Choroid plexus epithelial cell (primary cell): ENCODE measurements at regions not wholly inside any gene's neighbourhood (a gene's known extent, or its start where the extent isn't known, plus 50 kb on each side); places are given as distances from the start of the nearest gene placed in this dataset.

Experiments
- DNase-seq: peaks from one replicate; pipeline ENCODE4 v3.0.0-alpha.2; 2010; ENCODE audit warnings: low read depth
- H3K4me3 ChIP-seq: 2 replicates; pipeline ENCODE4 v1.5.1; 2011; ENCODE audit warnings: low read depth, mild to moderate bottlenecking, control low read depth, low read length, moderate library complexity
- CTCF ChIP-seq: conservative IDR thresholded peaks from 2 replicates; pipeline ENCODE4 v1.5.1; 2011; ENCODE audit warnings: low read depth, mild to moderate bottlenecking, control low read depth, inconsistent platforms, low read length, moderate library complexity

- TF ChIP-seq CTCF: no peak
- DNase-seq: no peak
- no peak overlapping the region for H3K4me3 ChIP-seq
Measured at GRCh38 chr10:62708569-62708968, 96.0 kb upstream of the ADO start.

GRCh38 chr10:62709200-62709599 is 95.3 kb upstream of the ADO start:
- no peak for TF ChIP-seq CTCF
- DNase-seq: no peak

GRCh38 chr10:62710182-62710581 is 94.3 kb upstream of the ADO start:
- H3K4me3 ChIP-seq: no peak overlapping the region
- no peak for DNase-seq
- TF ChIP-seq CTCF: no peak

More at GRCh38 chr10:62709200-62709599, 95.3 kb upstream of the ADO start:
- H3K4me3 ChIP-seq: no peak overlapping the region

- DNase-seq: no peak
- TF ChIP-seq CTCF: no peak
- no peak overlapping the region for H3K4me3 ChIP-seq
Measured at GRCh38 chr10:62715383-62715782, 89.1 kb upstream of the ADO start.

- no peak for TF ChIP-seq CTCF
- DNase-seq: no peak
Measured at GRCh38 chr10:62718585-62718984, 85.9 kb upstream of the ADO start.

GRCh38 chr10:62719061-62719460 is 85.5 kb upstream of the ADO start:
- no peak overlapping the region for H3K4me3 ChIP-seq
- TF ChIP-seq CTCF: no peak
- no peak for DNase-seq

More at GRCh38 chr10:62718585-62718984, 85.9 kb upstream of the ADO start:
- no peak overlapping the region for H3K4me3 ChIP-seq

GRCh38 chr10:62721687-62722086 is 82.8 kb upstream of the ADO start:
- TF ChIP-seq CTCF: no peak
- H3K4me3 ChIP-seq: no peak overlapping the region
- no peak for DNase-seq
